ENCODE measurements at regions not wholly inside any gene's neighbourhood (a gene's known extent, or its start where the extent isn't known, plus 50 kb on each side); places are given as distances from the start of the nearest gene placed in this dataset.

DNA sequence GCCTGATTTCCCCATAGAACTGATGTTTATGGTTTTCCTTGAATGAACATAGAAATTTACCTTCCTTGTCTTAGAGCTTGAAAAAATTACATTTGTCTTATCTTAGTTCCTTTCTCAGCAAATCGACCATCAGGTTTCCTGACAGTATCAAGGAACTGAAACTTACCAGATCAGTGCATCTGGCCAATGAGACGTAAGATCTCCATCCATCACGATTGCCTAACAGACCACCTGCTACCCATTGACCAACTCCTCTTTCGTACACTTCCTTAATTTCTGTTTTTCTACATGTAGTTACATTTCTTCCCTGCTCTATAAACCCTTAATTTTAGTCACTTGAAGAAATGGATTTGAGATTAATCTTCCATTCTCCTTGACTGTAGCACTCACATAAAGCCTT, 57.4 kb upstream of the TMPRSS15 start:
- H3K27ac ChIP-seq = no peak overlapping the region
- H3K4me1 ChIP-seq = no peaks in the 10 kb centered on the region
- intact Hi-C loops (cut with DNase I; ENCODE audit: low total_unique reads) = no loop called here
- no peaks in the 10 kb centered on the region for H3K27me3 ChIP-seq
- no peaks in the 10 kb centered on the region for H3K36me3 ChIP-seq
- 58 to 82% methylated on average over 4 of the region's 4 CpGs for WGBS, 2 donors (ENCODE audit: low coverage in 1 of 2)
- DNase-seq = no peak
- in situ Hi-C loops (cut with MboI; ENCODE audit: low pct_ligation_motif_present in 1 of 4, low pct_unique_long_range_greater_than_20kb in 1 of 4, low sequenced_read_pairs in 3 of 4) = no loop called here
- TF ChIP-seq EP300 (IDR thresholded peaks at IDR 0.05; ENCODE audit: low read depth) (no peak), POLR2A (IDR thresholded peaks at IDR 0.05) (no peak)
- H3K9me3 ChIP-seq = no peaks in the 10 kb centered on the region
- no peak overlapping the region for H3K4me3 ChIP-seq

GRCh38 chr21:18461743-18462142, 58.2 kb upstream of the TMPRSS15 start:
- H3K36me3 ChIP-seq = no peaks in the 10 kb centered on the region
- no peaks in the 10 kb centered on the region for H3K9me3 ChIP-seq
- H3K27me3 ChIP-seq = no peaks in the 10 kb centered on the region
- no peaks in the 10 kb centered on the region for H3K4me1 ChIP-seq
- H3K27ac ChIP-seq = no peak overlapping the region
- TF ChIP-seq POLR2AphosphoS5 (IDR thresholded peaks at IDR 0.05) (no peak), CTCF (IDR thresholded peaks at IDR 0.05) (no peak), POLR2A (IDR thresholded peaks at IDR 0.05) (no peak), EP300 (IDR thresholded peaks at IDR 0.05; ENCODE audit: low read depth) (no peak)
- WGBS, 2 donors (ENCODE audit: low coverage in 1 of 2) = 82 to 90% methylated on average over 3 of the region's 3 CpGs
- intact Hi-C loops (cut with DNase I; ENCODE audit: low total_unique reads) (no loop called here), in situ Hi-C loops (cut with MboI; ENCODE audit: low pct_ligation_motif_present in 1 of 4, low pct_unique_long_range_greater_than_20kb in 1 of 4, low sequenced_read_pairs in 3 of 4) (no loop called here)
- no peak overlapping the region for H3K4me3 ChIP-seq
- DNase-seq = no peak

DNA sequence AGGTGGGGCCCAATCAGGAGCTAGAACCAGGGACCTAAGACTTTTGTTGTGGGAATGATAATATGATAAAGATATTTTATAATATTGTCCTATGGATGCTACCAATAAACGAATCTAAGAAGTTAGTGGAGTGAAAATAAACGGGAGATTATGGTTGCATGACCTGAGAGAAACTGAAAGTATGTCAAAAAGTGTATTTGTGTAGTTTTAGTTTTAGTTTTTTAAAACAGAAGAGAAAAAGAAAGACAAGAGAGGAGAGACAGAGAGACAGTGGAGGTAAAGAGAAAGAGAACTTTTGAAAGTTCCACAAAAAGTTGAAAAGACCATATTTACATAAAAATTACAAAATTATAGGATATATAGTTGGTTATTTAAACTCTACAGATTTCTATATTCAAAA, 64.1 kb upstream of the TMPRSS15 start:
- TF ChIP-seq EP300 (IDR thresholded peaks at IDR 0.05; ENCODE audit: low read depth) = no peak
- TF ChIP-seq POLR2A (IDR thresholded peaks at IDR 0.05) = no peak
- TF ChIP-seq POLR2AphosphoS5 (IDR thresholded peaks at IDR 0.05) = no peak
- TF ChIP-seq CTCF (IDR thresholded peaks at IDR 0.05) = no peak
- in situ Hi-C loops (cut with MboI; ENCODE audit: low pct_ligation_motif_present in 1 of 4, low pct_unique_long_range_greater_than_20kb in 1 of 4, low sequenced_read_pairs in 3 of 4) (no loop called here), intact Hi-C loops (cut with DNase I; ENCODE audit: low total_unique reads) (no loop called here)
- Histone ChIP-seq H3K27ac (no peak overlapping the region), H3K4me3 (no peak overlapping the region), H3K9me3 (no peaks in the 10 kb centered on the region), H3K4me1 (peaks cover 0 to 7% (median 2%) of the 10 kb centered on the region in 4 donors), H3K36me3 (no peaks in the 10 kb centered on the region), H3K27me3 (no peaks in the 10 kb centered on the region)
- DNase-seq = no peak
- WGBS, 2 donors (ENCODE audit: low coverage in 1 of 2) = 35 to 41% methylated on average over 2 of the region's 2 CpGs

DNA sequence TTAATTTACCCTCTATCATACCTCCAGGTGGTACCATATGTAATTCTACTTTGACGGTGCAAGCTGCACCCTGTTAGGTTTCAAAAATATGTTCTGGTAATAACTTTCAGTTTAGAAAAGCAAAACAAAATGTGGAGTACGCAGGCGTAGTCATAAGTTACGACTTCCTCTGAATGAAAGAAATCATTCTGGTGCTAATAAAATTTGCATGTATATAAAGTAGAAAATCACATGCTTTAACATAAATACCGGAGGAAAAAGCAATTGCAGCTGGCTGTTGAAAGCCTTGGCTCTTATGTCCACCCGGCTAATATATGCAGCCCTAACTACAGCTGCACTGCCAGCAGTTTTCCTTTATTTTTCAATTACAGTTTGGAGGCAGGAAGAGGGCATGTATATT, 65.2 kb upstream of the TMPRSS15 start:
- Histone ChIP-seq H3K27me3 (no peaks in the 10 kb centered on the region), H3K4me1 (peaks cover 0 to 7% (median 2%) of the 10 kb centered on the region in 4 donors), H3K27ac (no peak overlapping the region), H3K9me3 (no peaks in the 10 kb centered on the region), H3K36me3 (no peaks in the 10 kb centered on the region), H3K4me3 (peak overlapping the region in 1 of 4 donors; percentile 20)
- 20 to 26% methylated on average over 6 of the region's 6 CpGs for WGBS, 2 donors (ENCODE audit: low coverage in 1 of 2)
- TF ChIP-seq POLR2A (IDR thresholded peaks at IDR 0.05) (no peak), POLR2AphosphoS5 (IDR thresholded peaks at IDR 0.05) (no peak), EP300 (IDR thresholded peaks at IDR 0.05; ENCODE audit: low read depth) (no peak), CTCF (IDR thresholded peaks at IDR 0.05) (no peak)
- intact Hi-C loops (cut with DNase I; ENCODE audit: low total_unique reads) (no loop called here), in situ Hi-C loops (cut with MboI; ENCODE audit: low pct_ligation_motif_present in 1 of 4, low pct_unique_long_range_greater_than_20kb in 1 of 4, low sequenced_read_pairs in 3 of 4) (no loop called here)
- no peak for DNase-seq

DNA sequence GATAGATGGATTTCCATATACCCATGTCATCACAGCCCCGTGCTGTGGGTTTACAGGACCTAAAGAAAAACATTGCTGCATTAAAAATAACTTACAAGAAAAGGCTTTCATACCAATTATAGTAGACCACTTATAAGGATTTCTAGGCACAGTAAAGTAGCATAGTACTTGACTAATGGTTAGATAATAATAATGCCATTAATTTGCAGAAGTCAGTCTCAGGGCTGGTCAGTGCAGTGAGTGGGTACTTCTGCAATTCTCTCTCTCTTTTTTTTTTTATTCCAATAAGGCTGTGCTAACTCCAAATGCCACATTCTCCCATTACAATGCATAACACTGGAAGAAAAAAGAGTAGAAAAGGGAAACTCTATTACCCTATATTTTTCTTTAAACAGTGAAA, 73.1 kb upstream of the TMPRSS15 start:
- TF ChIP-seq EP300 (IDR thresholded peaks at IDR 0.05; ENCODE audit: low read depth) (no peak), POLR2AphosphoS5 (IDR thresholded peaks at IDR 0.05) (no peak), POLR2A (IDR thresholded peaks at IDR 0.05) (no peak), CTCF (IDR thresholded peaks at IDR 0.05) (no peak)
- Histone ChIP-seq H3K27ac (no peak overlapping the region), H3K4me3 (no peak overlapping the region), H3K9me3 (no peaks in the 10 kb centered on the region), H3K27me3 (no peaks in the 10 kb centered on the region), H3K36me3 (no peaks in the 10 kb centered on the region), H3K4me1 (peaks cover 0 to 7% (median 2%) of the 10 kb centered on the region in 4 donors)
- DNase-seq = no peak
- WGBS, 2 donors (ENCODE audit: low coverage in 1 of 2) = 65 to 67% methylated on average over 1 of the region's 1 CpG
- in situ Hi-C loops (cut with MboI; ENCODE audit: low pct_ligation_motif_present in 1 of 4, low pct_unique_long_range_greater_than_20kb in 1 of 4, low sequenced_read_pairs in 3 of 4) = no loop called here
- intact Hi-C loops (cut with DNase I; ENCODE audit: low total_unique reads) = no loop called here
